Loucy (cell line): ENCODE measurements at regions not wholly inside any gene's neighbourhood (a gene's known extent, or its start where the extent isn't known, plus 50 kb on each side); places are given as distances from the start of the nearest gene placed in this dataset.

Experiments
- H2AFZ ChIP-seq: fragments of 200-600 bp; sonication (generic); 2 replicates; pipeline ENCODE4 v1.6.0; 2016; ENCODE audit warnings: antibody characterized with exemption, mild to moderate bottlenecking, low read length, moderate library complexity
- H3F3A ChIP-seq: fragments of 200-600 bp; 2 replicates; pipeline ENCODE4 v1.6.0; 2016; ENCODE audit warnings: antibody characterized with exemption, low read depth, mild to moderate bottlenecking
- H3K27me3 ChIP-seq: fragments of 200-600 bp; sonication (generic); 2 replicates; pipeline ENCODE4 v1.6.1; 2014; ENCODE audit warnings: low read length, mild to moderate bottlenecking; ENCODE audit not compliant: insufficient read depth, poor library complexity, severe bottlenecking
- H3K36me3 ChIP-seq: fragments of 200-600 bp; sonication (generic); 2 replicates; pipeline ENCODE4 v1.6.1; 2016; ENCODE audit warnings: low read length; ENCODE audit not compliant: insufficient read depth
- H3K4me1 ChIP-seq: fragments of 200-600 bp; sonication (generic); 2 replicates; pipeline ENCODE4 v1.5.1; 2014; ENCODE audit warnings: low read length, mild to moderate bottlenecking; ENCODE audit not compliant: insufficient read depth, poor library complexity, severe bottlenecking
- H3K4me2 ChIP-seq: fragments of 200-600 bp; sonication (generic); 2 replicates; pipeline ENCODE4 v1.6.0; 2014; ENCODE audit warnings: antibody characterized with exemption, low read length, low read depth, mild to moderate bottlenecking; ENCODE audit not compliant: poor library complexity, severe bottlenecking
- H3K4me3 ChIP-seq: fragments of 200-600 bp; sonication (generic); 2 replicates; pipeline ENCODE4 v1.5.1; 2014; ENCODE audit warnings: low read length, mild to moderate bottlenecking, mixed read lengths; ENCODE audit not compliant: poor library complexity, severe bottlenecking
- H3K79me2 ChIP-seq: fragments of 200-600 bp; sonication (generic); 2 replicates; pipeline ENCODE4 v1.6.1; 2014; ENCODE audit warnings: low read length; ENCODE audit not compliant: insufficient read depth
- H3K9ac ChIP-seq: fragments of 200-600 bp; sonication (generic); 2 replicates; pipeline ENCODE4 v1.6.0; 2014; ENCODE audit warnings: mild to moderate bottlenecking, low read depth, low read length, moderate library complexity; ENCODE audit not compliant: poor library complexity, severe bottlenecking
- H3K9me2 ChIP-seq: fragments of 200-600 bp; sonication (generic); replicated peaks from 2 replicates; pipeline ENCODE4 v1.6.1; 2016; ENCODE audit warnings: low read depth, low read length, mixed read lengths
- H3K9me3 ChIP-seq: fragments of 200-600 bp; sonication (generic); 2 replicates; pipeline ENCODE4 v1.6.1; 2014; ENCODE audit warnings: mild to moderate bottlenecking, antibody characterized with exemption, low read length, low read depth; ENCODE audit not compliant: insufficient read depth
- H4K20me1 ChIP-seq: fragments of 200-600 bp; sonication (generic); 2 replicates; pipeline ENCODE4 v1.6.0; 2014; ENCODE audit warnings: antibody characterized with exemption, low read length, mild to moderate bottlenecking; ENCODE audit not compliant: insufficient read depth, poor library complexity, severe bottlenecking
- CTCF ChIP-seq: fragments of 200-600 bp; sonication (generic); conservative IDR thresholded peaks from 2 replicates; pipeline ENCODE4 v1.5.1; 2014; ENCODE audit warnings: mild to moderate bottlenecking, antibody characterized with exemption, low read length
- EZH2phosphoT487 ChIP-seq: fragments of 200-600 bp; IDR thresholded peaks from 2 replicates; pipeline ENCODE4 v1.6.1; 2018; ENCODE audit warnings: antibody characterized with exemption, mild to moderate bottlenecking, moderate library complexity, borderline replicate concordance

GRCh38 chr2:46839045-46839444, 76.6 kb downstream of the MCFD2 start:
- H3K4me1 ChIP-seq, result peaks cover 27% of the 10 kb centered on the region
- no peaks in the 10 kb centered on the region for H3K27me3 ChIP-seq
- no peaks in the 10 kb centered on the region for H3K79me2 ChIP-seq
- no peaks in the 10 kb centered on the region for H3F3A ChIP-seq
- no peak overlapping the region for H2AFZ ChIP-seq
- TF ChIP-seq CTCF, result no peak
- no peak for TF ChIP-seq EZH2phosphoT487
- no peaks in the 10 kb centered on the region for H3K9me3 ChIP-seq
- no peaks in the 10 kb centered on the region for H3K36me3 ChIP-seq
- no peak overlapping the region for H3K4me2 ChIP-seq
- no peaks in the 10 kb centered on the region for H4K20me1 ChIP-seq
- H3K9ac ChIP-seq, result no peak overlapping the region
- no peaks in the 10 kb centered on the region for H3K9me2 ChIP-seq
- no peak overlapping the region for H3K4me3 ChIP-seq

GRCh38 chr2:46837704-46838103, 77.9 kb downstream of the MCFD2 start:
- Histone ChIP-seq H3K79me2 (no peaks in the 10 kb centered on the region), H3K4me3 (no peak overlapping the region), H3K9ac (no peak overlapping the region), H3K9me2 (no peaks in the 10 kb centered on the region), H3F3A (no peaks in the 10 kb centered on the region), H3K27me3 (no peaks in the 10 kb centered on the region), H3K4me2 (no peak overlapping the region), H4K20me1 (no peaks in the 10 kb centered on the region), H3K36me3 (no peaks in the 10 kb centered on the region), H3K4me1 (peaks cover 27% of the 10 kb centered on the region), H3K9me3 (no peaks in the 10 kb centered on the region), H2AFZ (no peak overlapping the region)
- TF ChIP-seq CTCF (no peak), EZH2phosphoT487 (no peak)

DNA sequence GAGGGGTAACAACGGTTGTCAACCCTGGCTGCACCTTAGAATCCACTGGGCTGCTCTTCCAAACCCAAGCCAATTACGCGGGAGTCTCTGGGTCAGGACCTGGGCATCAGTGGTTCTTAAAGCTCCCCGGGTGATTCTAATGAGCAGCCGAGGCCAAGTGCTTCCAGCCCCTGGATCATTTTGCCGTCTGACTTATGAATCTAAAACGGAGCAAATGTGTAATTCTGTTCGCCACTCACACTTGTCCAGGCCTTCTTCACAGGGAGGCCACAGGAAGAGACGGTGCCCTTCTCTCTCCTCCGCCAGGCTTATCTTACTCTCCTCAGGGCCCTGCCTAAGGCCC, 78.5 kb downstream of the MCFD2 start:
- Histone ChIP-seq H3K79me2 (no peaks in the 10 kb centered on the region), H3K9ac (no peak overlapping the region), H3F3A (no peaks in the 10 kb centered on the region), H3K9me3 (no peaks in the 10 kb centered on the region), H4K20me1 (no peaks in the 10 kb centered on the region), H3K36me3 (no peaks in the 10 kb centered on the region), H3K9me2 (no peaks in the 10 kb centered on the region), H2AFZ (no peak overlapping the region), H3K27me3 (no peaks in the 10 kb centered on the region), H3K4me1 (peaks cover 27% of the 10 kb centered on the region), H3K4me3 (no peak overlapping the region), H3K4me2 (no peak overlapping the region)
- TF ChIP-seq EZH2phosphoT487, result no peak
- TF ChIP-seq CTCF, result no peak
